Astrocyte (in vitro differentiated cells and primary cell): ENCODE measurements at regions not wholly inside any gene's neighbourhood (a gene's known extent, or its start where the extent isn't known, plus 50 kb on each side); places are given as distances from the start of the nearest gene placed in this dataset.
"Not testable (repeated sequence)": the region's sequence is repeated elsewhere in the genome, so short reads cannot be mapped to it uniquely, and the experiment has no call there.

Source experiments
- DNase-seq: peaks from one replicate; pipeline ENCODE4 v3.0.0-alpha.2; 2010; ENCODE audit warnings: low read depth
- FAIRE-seq: peaks from 2 replicates; lab custom pipeline; 2011; peaks lifted over from hg19 to GRCh38; lab: Jason Lieb, UNC
- H2AFZ ChIP-seq: 2 replicates; pipeline ENCODE4 v1.6.0; 2012; ENCODE audit warnings: low read depth, low read length, inconsistent platforms
- H3K27ac ChIP-seq: 2 replicates; pipeline ENCODE4 v1.5.1; 2011; ENCODE audit warnings: low read depth, low read length, inconsistent platforms
- H3K27me3 ChIP-seq: 2 replicates; pipeline ENCODE4 v1.6.0; 2011; ENCODE audit warnings: low read length, inconsistent platforms; ENCODE audit not compliant: insufficient read depth
- H3K36me3 ChIP-seq: 2 replicates; pipeline ENCODE4 v1.5.1; 2011; ENCODE audit warnings: low read length, inconsistent platforms; ENCODE audit not compliant: insufficient read depth
- H3K4me1 ChIP-seq: 2 replicates; pipeline ENCODE4 v1.5.1; 2011; ENCODE audit warnings: low read length, inconsistent platforms; ENCODE audit not compliant: insufficient read depth
- H3K4me2 ChIP-seq: 2 replicates; pipeline ENCODE4 v1.6.0; 2012; ENCODE audit warnings: low read length, inconsistent platforms
- H3K4me3 ChIP-seq: 2 replicates; pipeline ENCODE4 v1.5.1; 2011; ENCODE audit warnings: low read depth, mild to moderate bottlenecking, low read length, inconsistent platforms; ENCODE audit not compliant: insufficient read depth
- H3K79me2 ChIP-seq: 2 replicates; pipeline ENCODE4 v1.6.0; 2012; ENCODE audit warnings: mild to moderate bottlenecking, low read length, inconsistent platforms; ENCODE audit not compliant: insufficient read depth
- H3K9ac ChIP-seq: 2 replicates; pipeline ENCODE4 v1.6.0; 2012; ENCODE audit warnings: mild to moderate bottlenecking, low read length, inconsistent platforms
- H3K9me3 ChIP-seq: 2 replicates; pipeline ENCODE4 v1.5.1; 2012; ENCODE audit warnings: low read depth, mild to moderate bottlenecking, low read length, inconsistent platforms; ENCODE audit not compliant: insufficient read depth
- H4K20me1 ChIP-seq: 2 replicates; pipeline ENCODE4 v1.6.0; 2012; ENCODE audit warnings: low read length, inconsistent platforms; ENCODE audit not compliant: insufficient read depth
- H3K27ac Mint-ChIP-seq: one replicate; pipeline ENCODE4 v1.8.0; 2021; ENCODE audit warnings: mild to moderate bottlenecking, mixed read lengths; ENCODE audit not compliant: unreplicated experiment
- H3K27me3 Mint-ChIP-seq: one replicate; pipeline ENCODE4 v1.8.0; 2021; ENCODE audit warnings: low read depth, mixed read lengths; ENCODE audit not compliant: unreplicated experiment
- H3K36me3 Mint-ChIP-seq: one replicate; pipeline ENCODE4 v1.8.0; 2021; ENCODE audit warnings: low read depth, mixed read lengths; ENCODE audit not compliant: unreplicated experiment
- H3K4me1 Mint-ChIP-seq: one replicate; pipeline ENCODE4 v1.8.0; 2021; ENCODE audit warnings: low read depth, mixed read lengths; ENCODE audit not compliant: unreplicated experiment
- H3K4me3 Mint-ChIP-seq: one replicate; pipeline ENCODE4 v1.8.0; 2021; ENCODE audit warnings: mild to moderate bottlenecking, moderate library complexity, mixed read lengths; ENCODE audit not compliant: unreplicated experiment
- H3K9me3 Mint-ChIP-seq: one replicate; pipeline ENCODE4 v1.8.0; 2021; ENCODE audit warnings: mild to moderate bottlenecking, mixed read lengths; ENCODE audit not compliant: unreplicated experiment

DNA sequence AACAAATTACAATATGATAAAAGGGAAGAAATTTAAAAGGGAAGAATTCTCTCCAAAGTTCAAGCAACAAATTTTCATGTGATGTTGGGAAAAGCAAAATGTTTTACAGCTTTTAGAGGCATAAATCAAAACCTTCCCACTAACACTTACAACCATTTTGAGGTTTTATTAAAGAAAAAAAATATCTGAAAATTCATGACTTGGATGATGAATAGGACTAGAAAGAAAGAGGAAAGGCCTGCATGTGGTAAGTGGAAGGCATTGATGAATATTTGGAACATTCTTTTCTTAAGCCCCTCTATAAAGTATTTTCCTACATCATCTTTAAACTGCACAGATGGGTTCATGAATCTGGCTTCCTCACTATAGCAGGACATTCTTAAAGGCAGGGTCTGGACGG is 560.6 kb downstream of the TTLL7 start:
- H3K4me3 Mint-ChIP-seq, H3K9me3 ChIP-seq, DNase-seq, FAIRE-seq, H3K4me3 ChIP-seq, H2AFZ ChIP-seq, H3K27ac ChIP-seq, H3K4me1 ChIP-seq, H3K36me3 Mint-ChIP-seq, H3K9me3 Mint-ChIP-seq, H4K20me1 ChIP-seq, H3K27me3 Mint-ChIP-seq, H3K9ac ChIP-seq, H3K27ac Mint-ChIP-seq, H3K4me2 ChIP-seq, H3K79me2 ChIP-seq, H3K4me1 Mint-ChIP-seq, H3K36me3 ChIP-seq, H3K27me3 ChIP-seq: not testable (repeated sequence)

DNA sequence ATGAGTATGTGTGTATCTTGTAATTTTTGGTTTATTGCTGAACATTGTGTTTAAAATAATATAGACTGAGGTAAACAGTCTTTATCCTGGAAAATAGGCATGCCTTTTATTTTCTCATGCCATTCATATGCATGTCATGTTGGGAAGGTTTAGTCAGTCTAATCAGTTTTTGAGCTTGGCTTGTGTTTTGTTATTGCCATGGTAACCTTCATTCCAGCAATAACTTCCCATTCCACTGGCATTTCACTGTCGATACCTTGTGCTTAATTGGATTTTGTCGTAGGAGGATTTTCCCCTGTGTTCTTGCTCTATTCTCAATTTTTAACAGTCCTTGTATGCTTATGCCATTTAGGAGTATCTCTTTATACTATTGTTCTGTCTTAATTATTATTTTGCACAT is 563.6 kb downstream of the TTLL7 start:
- H3K9me3 Mint-ChIP-seq, H3K9me3 ChIP-seq, H3K4me2 ChIP-seq, H3K4me1 ChIP-seq, H3K4me3 Mint-ChIP-seq, H3K79me2 ChIP-seq, H3K4me1 Mint-ChIP-seq, H3K4me3 ChIP-seq, H3K9ac ChIP-seq, H3K27ac Mint-ChIP-seq, DNase-seq, FAIRE-seq, H3K36me3 Mint-ChIP-seq, H3K36me3 ChIP-seq, H4K20me1 ChIP-seq, H2AFZ ChIP-seq, H3K27ac ChIP-seq, H3K27me3 Mint-ChIP-seq, H3K27me3 ChIP-seq: not testable (repeated sequence)

- H3K4me3 Mint-ChIP-seq, H3K4me1 Mint-ChIP-seq, DNase-seq, H3K36me3 ChIP-seq, H3K9me3 ChIP-seq, FAIRE-seq, H2AFZ ChIP-seq, H3K27ac ChIP-seq, H3K4me3 ChIP-seq, H3K4me1 ChIP-seq, H3K4me2 ChIP-seq, H3K27me3 Mint-ChIP-seq, H3K9ac ChIP-seq, H3K79me2 ChIP-seq, H3K9me3 Mint-ChIP-seq, H3K36me3 Mint-ChIP-seq, H3K27ac Mint-ChIP-seq, H3K27me3 ChIP-seq, H4K20me1 ChIP-seq: not testable (repeated sequence)
Observed at GRCh38 chr1:83427566-83427965, 571.4 kb downstream of the TTLL7 start.

DNA sequence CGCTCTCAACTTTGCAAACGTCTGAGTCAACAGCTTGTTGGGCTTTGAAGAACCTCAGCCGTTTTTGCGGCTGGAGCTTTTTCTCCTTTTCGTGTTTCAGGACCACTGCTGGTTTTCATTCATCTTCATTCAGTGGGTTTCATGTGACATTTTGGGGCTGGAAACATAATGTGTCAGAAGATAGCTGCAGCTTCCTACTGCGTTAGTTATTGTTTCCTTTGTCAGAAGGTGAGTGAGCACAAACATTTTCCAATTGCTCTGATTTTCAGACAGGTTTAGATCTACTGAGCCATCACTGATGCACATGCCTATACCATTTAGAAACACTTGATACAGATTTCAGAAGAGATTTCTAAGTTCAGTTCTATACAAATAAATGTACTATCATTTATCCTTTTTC is 575.5 kb downstream of the TTLL7 start:
- FAIRE-seq, H4K20me1 ChIP-seq, H3K4me3 ChIP-seq, H3K27ac ChIP-seq, H3K4me1 ChIP-seq, H3K27me3 ChIP-seq, H3K36me3 ChIP-seq, H3K4me3 Mint-ChIP-seq, H3K9ac ChIP-seq, H3K4me1 Mint-ChIP-seq, H3K79me2 ChIP-seq, H2AFZ ChIP-seq, H3K4me2 ChIP-seq, H3K27ac Mint-ChIP-seq, H3K9me3 Mint-ChIP-seq, H3K9me3 ChIP-seq, H3K36me3 Mint-ChIP-seq, H3K27me3 Mint-ChIP-seq, DNase-seq: not testable (repeated sequence)
